Inferior parietal cortex (tissue), 1 donor: ENCODE measurements at regions not wholly inside any gene's neighbourhood (a gene's known extent, or its start where the extent isn't known, plus 50 kb on each side); places are given as distances from the start of the nearest gene placed in this dataset.

Experiments used
- DNase-seq: peaks from one replicate; pipeline ENCODE4 v3.0.0-alpha.2; 2016; ENCODE audit errors: extremely low spot score

DNA sequence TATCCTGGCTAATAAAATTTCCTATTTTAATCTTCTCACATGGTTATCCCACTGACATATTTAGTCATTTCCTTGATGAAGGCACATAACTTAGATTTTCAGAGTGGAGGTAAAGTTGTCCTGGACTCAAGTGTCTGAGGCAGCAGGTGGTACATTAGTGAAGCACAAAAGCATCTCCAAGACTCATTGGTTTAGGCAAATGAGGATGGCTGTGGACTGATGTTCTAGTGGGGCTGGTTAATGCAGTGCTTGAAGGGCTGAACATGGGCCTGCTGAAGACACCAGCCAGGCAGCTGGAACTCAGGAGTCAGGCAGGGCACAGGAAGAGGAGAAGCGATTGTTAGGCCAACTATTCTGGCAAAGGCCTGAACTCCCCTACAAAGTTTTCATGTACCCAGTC is 76.3 kb upstream of the SESN3 start:
- no peak for DNase-seq

DNA sequence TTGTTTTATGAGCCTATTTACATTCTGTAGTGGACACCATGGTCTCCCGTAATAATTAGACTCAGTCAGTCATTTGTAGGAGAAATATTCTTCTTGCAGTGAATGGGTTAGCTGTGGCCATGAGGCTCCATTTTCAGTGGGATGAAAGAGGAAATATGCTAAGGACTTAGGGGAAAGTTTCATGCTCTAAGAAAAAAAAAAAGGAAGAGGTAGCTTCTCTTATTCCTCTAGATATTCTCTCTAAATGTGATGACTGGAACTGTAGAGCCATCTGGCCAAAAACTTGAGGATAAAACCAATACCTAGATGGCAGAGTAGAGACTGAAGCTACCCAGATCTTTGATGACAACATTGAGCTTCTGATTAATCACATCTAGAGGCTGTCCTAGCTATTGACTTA is 75.8 kb upstream of the SESN3 start:
- no peak for DNase-seq

DNA sequence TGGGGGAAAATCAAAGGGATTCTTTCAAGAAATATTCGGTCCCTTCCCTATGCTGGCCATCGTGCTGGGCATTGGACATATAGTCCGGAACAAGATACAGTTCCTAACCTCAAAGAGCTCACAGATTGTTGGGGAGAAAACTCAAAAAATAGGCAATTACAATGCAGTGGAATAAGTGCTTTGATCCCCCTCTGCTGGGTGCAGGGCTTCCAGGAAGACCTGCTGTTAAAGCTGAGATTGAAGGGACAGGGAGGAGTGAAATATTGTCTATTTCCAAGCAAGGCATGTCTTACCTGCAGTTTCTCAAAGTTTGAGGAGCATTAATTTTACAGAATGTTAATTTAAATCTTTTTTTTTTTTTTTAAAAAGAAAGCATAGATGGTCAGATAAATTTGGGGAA is 75.1 kb upstream of the SESN3 start:
- DNase-seq = no peak

GRCh38 chr11:95305705-95306104 is 74.7 kb upstream of the SESN3 start:
- DNase-seq = no peak

- no peak for DNase-seq
These were observed 73.8 kb upstream of the SESN3 start for GRCh38 chr11:95304777-95305176.

GRCh38 chr11:95302211-95302610 is 71.2 kb upstream of the SESN3 start:
- DNase-seq = no peak

GRCh38 chr11:95301474-95301873 is 70.5 kb upstream of the SESN3 start:
- DNase-seq = no peak

- no peak for DNase-seq
These were observed 68.2 kb upstream of the SESN3 start for GRCh38 chr11:95299078-95299679.

DNA sequence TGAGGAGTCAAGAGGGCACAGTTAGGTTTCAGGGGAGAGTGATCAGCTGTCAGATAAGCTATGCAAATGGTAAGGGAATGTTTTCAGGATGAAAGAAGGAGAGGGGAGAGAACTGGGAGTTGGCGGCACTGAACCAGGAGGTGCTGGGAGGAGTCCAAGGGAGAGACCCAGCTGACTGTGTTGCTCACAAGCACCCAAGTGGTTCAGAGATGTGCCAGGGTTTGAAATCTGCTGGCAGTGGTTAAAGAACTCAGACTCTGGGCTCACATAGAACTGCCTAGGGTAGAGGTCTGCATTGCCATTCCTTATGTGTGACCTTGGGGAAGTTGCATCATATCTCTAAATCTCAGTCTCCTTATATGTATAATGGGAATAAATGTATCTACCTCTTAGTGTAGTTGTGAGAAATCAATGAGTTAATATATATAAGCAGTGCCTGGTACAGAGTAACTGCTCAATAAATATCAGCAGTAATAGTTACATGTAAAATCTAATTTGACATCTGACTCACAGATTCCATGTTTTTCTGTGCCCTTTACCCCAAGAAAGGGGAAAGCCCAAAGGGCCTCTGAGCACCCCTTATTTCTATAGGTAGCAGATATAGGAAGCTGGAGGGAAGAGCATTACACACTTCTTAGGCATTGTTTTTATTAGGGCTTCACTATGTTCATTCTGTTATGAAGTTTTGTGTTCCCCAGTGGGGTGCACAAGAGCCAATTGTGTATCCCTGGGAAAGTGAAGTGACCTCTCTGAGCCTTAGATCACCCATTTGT is 66.9 kb upstream of the SESN3 start:
- no peak for DNase-seq

- DNase-seq = no peak
These were observed 65.6 kb upstream of the SESN3 start for GRCh38 chr11:95296621-95297025.

GRCh38 chr11:95296165-95296564 is 65.2 kb upstream of the SESN3 start:
- DNase-seq = no peak

DNA sequence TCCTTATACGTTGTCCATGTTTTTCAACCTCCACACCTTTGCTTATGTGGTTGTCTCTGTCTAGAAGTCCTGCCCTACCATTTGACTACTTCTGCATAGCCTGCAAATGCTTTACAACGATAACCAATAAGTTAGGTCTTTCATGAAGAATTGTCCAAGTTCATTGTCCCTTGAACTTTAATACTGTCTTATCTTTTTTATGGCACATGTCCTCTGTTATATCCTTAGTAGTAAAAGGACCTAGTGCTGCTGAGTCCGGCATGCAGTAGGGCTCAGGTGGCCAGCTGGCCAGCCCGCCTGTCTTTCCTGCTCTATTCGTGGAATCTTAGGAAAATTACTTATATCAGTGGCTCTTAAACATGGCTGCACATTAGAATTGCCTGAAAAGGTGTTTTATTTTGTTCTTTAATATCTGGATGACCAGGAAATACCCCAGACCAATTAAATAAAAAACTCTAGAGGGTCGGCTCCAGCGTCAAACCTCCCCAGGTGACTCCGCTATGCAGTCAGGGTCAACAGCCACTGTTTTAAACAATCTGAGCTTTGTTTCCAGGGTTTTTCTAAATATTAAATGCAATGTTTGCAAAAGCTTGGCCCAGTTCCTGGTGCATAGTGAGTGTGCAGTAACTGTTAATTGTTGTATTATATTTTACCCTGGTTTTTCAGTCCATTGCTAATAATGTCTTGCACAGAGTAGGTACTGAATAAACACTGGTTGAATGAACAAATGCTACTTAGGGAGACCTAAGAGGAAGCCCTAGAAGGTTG is 64.6 kb upstream of the SESN3 start:
- no peak for DNase-seq

- DNase-seq = no peak
These were observed 63.7 kb upstream of the SESN3 start for GRCh38 chr11:95294701-95295100.

- DNase-seq = no peak
These were observed 62.1 kb upstream of the SESN3 start for GRCh38 chr11:95293116-95293515.

GRCh38 chr11:95291946-95292345 is 60.9 kb upstream of the SESN3 start:
- DNase-seq = no peak

DNA sequence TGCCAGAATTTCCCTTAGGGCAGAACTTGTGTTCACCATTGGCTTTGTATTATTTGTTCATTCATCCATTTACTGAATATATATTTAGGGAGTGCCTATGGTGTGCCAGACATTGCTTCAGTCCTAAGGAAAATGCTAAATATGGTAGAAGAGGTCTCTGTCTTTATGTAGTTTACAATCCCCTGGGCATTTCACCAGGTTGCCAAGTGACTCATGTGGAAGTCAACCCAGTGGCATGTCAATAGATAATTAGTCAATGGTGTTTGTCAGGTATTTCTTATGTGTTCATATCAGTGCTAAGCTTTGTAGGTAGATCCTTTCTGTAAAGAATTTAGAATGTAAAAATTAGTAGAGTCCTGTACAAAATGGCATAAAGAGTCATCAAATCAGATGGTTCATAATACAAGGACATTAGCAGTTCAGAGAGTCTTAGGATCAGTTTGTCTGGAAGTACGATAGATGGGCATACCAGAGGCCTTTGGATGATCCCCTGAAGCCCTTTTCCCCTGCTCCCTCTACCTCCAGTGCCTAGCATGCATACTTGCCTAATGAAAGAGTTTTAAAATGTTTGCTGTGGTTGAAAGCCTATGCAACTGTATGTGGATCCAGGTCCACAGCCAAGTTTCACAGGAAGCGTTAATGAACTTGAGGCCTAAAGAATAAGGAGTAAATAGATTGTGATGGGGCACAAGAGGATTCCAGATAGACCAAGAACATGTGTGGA is 58.5 kb upstream of the SESN3 start:
- DNase-seq = no peak

- DNase-seq = no peak
These were observed 53.4 kb upstream of the SESN3 start for GRCh38 chr11:95284057-95285052.

DNA sequence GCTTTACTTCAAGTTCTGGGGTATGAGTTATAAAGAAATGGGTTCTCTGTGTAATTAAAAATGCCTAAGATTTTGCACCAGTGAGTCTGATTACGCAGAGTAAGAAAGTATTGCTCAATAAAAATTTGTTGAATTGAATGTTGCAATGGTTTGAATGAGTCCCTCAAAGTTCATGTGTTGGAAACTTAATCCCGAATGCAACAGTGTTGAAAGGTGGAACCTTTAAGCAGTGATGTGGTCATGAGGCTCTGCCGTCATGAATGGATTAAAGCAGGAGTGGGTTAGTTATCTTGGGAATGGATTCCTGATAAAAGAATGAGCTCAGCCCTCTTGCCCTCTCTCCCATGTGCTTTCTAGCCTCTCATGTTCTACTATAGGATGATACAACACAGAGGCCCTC is 52.6 kb upstream of the SESN3 start:
- DNase-seq = no peak

GRCh38 chr11:95283146-95283545 is 52.1 kb upstream of the SESN3 start:
- no peak for DNase-seq

DNA sequence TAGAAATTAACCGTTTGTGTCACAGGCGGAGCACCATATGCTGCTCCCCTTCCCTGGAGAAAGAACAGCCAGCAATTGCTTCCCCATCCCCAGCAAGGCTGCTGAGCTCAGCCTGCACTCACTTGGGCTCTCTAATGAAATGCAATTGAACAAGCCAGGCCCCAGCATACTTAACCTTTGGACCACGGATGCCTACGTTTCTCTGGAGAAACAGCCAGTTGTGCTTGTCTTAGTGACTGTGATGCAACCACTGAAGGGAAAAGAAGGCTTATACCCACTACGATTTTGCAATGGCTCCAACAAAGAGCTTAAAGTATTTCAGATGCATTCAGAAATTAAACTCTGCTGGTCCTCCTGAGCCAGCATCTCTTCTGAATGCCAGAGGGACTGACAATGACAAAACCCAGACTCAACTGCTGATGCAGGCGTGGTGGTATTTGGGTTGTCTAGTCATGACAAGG is 51.3 kb upstream of the SESN3 start:
- no peak for DNase-seq
